ENCODE measurements at regions not wholly inside any gene's neighbourhood (a gene's known extent, or its start where the extent isn't known, plus 50 kb on each side); places are given as distances from the start of the nearest gene placed in this dataset.

- TF ChIP-seq, protein P1, sequence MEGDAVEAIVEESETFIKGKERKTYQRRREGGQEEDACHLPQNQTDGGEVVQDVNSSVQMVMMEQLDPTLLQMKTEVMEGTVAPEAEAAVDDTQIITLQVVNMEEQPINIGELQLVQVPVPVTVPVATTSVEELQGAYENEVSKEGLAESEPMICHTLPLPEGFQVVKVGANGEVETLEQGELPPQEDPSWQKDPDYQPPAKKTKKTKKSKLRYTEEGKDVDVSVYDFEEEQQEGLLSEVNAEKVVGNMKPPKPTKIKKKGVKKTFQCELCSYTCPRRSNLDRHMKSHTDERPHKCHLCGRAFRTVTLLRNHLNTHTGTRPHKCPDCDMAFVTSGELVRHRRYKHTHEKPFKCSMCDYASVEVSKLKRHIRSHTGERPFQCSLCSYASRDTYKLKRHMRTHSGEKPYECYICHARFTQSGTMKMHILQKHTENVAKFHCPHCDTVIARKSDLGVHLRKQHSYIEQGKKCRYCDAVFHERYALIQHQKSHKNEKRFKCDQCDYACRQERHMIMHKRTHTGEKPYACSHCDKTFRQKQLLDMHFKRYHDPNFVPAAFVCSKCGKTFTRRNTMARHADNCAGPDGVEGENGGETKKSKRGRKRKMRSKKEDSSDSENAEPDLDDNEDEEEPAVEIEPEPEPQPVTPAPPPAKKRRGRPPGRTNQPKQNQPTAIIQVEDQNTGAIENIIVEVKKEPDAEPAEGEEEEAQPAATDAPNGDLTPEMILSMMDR (conservative IDR thresholded peaks at IDR 0.05), result no peak
- Mint-ChIP-seq H3K27ac (no peak overlapping the region), H3K9me3 (peaks cover 0 to 4% of the 10 kb centered on the region in 2 experiments; a peak in 2 of 5 replicates), H3K36me3 (ENCODE audit: insufficient read depth in 1 of 3, low read depth in 3 of 3) (no peaks in the 10 kb centered on the region), H3K4me3 (no peak overlapping the region; a peak in 1 of 5 replicates), H3K4me1 (peaks cover 10 to 21% of the 10 kb centered on the region in 2 experiments), H3K27me3 (ENCODE audit: low read depth) (peaks cover 4% of the 10 kb centered on the region; the same call in 1 of the 2 replicates)
- no peak overlapping the region for H3K4me2 ChIP-seq (ENCODE audit: insufficient read depth, insufficient read length, low read length)
- H2BK5ac ChIP-seq (ENCODE audit: insufficient read length, low read length), result no peak overlapping the region
- no peak overlapping the region for H3K23ac ChIP-seq (ENCODE audit: insufficient read length, low read depth, low read length)
- H3K27ac ChIP-seq (ENCODE audit: insufficient read length, low read depth, low read length), result no peak overlapping the region
- H2AFZ ChIP-seq (ENCODE audit: low read length), result no peak overlapping the region
- no peaks in the 10 kb centered on the region for H3K23me2 ChIP-seq (ENCODE audit: insufficient read length, low read depth, low read length, poor library complexity, severe bottlenecking)
- no peak for DNase-seq
- no peak overlapping the region for H2BK12ac ChIP-seq (ENCODE audit: insufficient read length, low read depth, low read length)
- H3K27me3 ChIP-seq (ENCODE audit: insufficient read depth, low read length), result no peaks in the 10 kb centered on the region
- H2BK120ac ChIP-seq (ENCODE audit: low read depth, low read length, poor library complexity, severe bottlenecking), result no peak overlapping the region
- H3K18ac ChIP-seq (ENCODE audit: insufficient read length, low read depth, low read length), result no peak overlapping the region
- no peak overlapping the region for H3T11ph ChIP-seq (ENCODE audit: low read length)
- no peaks in the 10 kb centered on the region for H4K20me1 ChIP-seq (ENCODE audit: control insufficient read depth, insufficient read depth, insufficient read length)
- no peaks in the 10 kb centered on the region for H3K9me3 ChIP-seq (ENCODE audit: control insufficient read depth, low read depth, low read length)
- H2BK20ac ChIP-seq (ENCODE audit: low read depth, low read length, poor library complexity, severe bottlenecking), result no peak overlapping the region
- no CpG with 5 or more reads among the region's 3 CpGs for WGBS (ENCODE audit: extremely low coverage, insufficient read length, low lambda C conversion rate)
- no peak overlapping the region for H2AK5ac ChIP-seq (ENCODE audit: insufficient read length, low read length)
- H2BK15ac ChIP-seq (ENCODE audit: low read depth, low read length), result no peak overlapping the region
- H3K4me1 ChIP-seq (ENCODE audit: insufficient read depth, low read length), result no peaks in the 10 kb centered on the region
- no peak overlapping the region for H4K91ac ChIP-seq (ENCODE audit: insufficient read length, low read depth, low read length)
- H3K9ac ChIP-seq (ENCODE audit: extremely low read depth, insufficient read length, low read length), result no peak overlapping the region
- H4K5ac ChIP-seq (ENCODE audit: insufficient read length, low read depth, low read length), result no peak overlapping the region
- H3K79me1 ChIP-seq (ENCODE audit: insufficient read depth, low read depth, low read length, poor library complexity, severe bottlenecking), result no peaks in the 10 kb centered on the region
- no peak overlapping the region for H3K14ac ChIP-seq (ENCODE audit: insufficient read depth, low read length)
- no peak overlapping the region for H3K56ac ChIP-seq (ENCODE audit: insufficient read length, low read depth, low read length)
- H3K79me2 ChIP-seq (ENCODE audit: insufficient read depth, low read length), result no peaks in the 10 kb centered on the region
- H4K8ac ChIP-seq (replicated peaks; ENCODE audit: insufficient read length, low read depth, low read length), result no peak overlapping the region
- H3K4ac ChIP-seq (ENCODE audit: low read depth, low read length), result no peak overlapping the region
Measured at GRCh38 chr12:108400056-108400455, 60.9 kb upstream of the CMKLR1 start.
